ENCODE measurements at regions not wholly inside any gene's neighbourhood (a gene's known extent, or its start where the extent isn't known, plus 50 kb on each side); places are given as distances from the start of the nearest gene placed in this dataset.

DNA sequence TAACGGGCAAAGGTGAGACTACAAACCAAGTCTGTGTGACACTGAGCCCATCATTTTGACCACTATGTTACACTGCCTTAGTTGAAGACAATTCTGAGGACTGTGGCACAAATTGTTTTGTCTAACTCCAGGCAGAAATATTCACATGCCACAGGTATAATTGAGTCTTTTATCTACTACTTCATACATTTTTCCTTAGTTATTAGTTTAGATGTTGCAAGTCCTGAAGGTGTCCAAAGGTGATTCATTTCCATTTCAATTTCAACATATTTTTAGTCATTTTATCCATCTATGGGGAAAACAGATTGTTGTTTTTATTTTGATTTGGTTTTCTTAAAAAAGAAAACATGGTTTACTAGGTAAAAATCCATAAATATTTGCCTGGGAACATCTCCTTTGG, 341.7 kb upstream of the SMIM31 start:
- DNase-seq (ENCODE audit: low read depth) = no peak

DNA sequence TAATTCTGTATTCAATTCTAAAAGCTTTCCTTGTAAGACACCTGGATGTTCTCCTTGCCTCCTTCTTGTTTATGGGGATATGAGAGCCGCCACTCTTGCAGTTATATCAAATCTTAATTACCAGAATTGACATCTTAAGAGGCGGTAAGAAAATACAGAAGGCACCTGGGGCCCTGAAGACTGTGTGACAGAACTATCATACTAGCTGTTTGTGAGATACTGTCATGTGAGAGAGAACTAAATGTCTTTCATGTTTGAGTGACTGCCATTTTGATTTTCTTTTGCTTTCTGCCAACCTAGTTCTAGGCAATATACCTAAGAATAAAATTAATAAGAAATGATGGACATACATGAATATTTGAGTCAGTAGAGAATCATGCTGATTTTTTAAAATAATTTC, 340.2 kb upstream of the SMIM31 start:
- DNase-seq (ENCODE audit: low read depth) = no peak

DNA sequence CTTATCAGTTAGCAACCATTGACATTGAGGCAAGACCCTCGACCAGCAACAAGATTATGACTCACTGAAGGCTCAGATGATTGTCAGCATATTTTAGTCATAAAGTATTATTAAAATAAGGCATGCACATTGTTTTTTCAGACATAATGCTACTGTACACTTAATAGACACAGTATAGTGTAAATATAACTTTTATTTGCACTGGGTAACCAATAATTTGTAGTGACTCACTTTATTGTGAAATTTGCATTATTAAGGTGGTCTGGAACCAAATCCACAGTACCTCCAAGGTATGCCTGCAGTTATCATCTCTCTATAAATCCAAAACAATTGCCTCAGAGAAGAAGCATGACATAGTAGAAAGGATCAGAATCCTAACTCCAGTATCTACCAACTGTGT, 330.1 kb upstream of the SMIM31 start:
- no peak for DNase-seq (ENCODE audit: low read depth)

DNA sequence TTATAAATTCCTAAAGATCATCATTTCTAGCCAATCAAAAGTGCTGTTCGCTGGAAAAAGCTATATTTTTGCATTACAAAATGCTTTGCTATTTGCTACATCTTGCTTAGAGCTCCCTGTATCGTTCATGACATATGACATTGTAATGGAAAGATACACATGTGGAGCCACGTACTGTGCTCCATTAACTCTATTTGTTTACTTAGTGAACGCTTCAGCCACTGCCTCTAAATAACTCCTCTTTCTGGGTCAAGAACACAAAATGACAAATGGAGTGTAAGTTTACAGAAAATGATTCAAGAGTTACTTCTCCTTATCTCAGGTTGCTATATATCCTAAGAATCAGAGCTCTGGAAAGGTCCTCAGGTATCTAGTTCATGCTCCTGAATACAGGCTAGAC, 329.1 kb upstream of the SMIM31 start:
- no peak for DNase-seq (ENCODE audit: low read depth)

DNA sequence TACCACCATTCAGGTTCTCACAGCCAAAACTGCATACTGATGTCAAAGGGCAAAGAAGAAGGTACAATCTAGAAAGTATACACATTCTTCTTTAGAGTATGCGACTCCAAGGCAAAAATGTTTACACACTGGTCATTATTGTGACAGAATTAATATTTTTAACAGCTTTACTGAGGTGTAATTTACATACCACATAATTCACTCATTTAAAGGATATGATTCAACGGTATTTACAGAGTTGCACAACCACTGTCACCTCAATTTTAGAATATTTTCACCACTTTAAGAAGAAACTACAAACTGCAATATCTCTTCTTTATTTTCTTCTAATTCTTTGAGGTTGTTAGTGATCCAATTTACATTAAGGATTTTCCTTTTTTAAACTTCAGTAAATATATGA, 325.4 kb upstream of the SMIM31 start:
- no peak for DNase-seq (ENCODE audit: low read depth)

DNA sequence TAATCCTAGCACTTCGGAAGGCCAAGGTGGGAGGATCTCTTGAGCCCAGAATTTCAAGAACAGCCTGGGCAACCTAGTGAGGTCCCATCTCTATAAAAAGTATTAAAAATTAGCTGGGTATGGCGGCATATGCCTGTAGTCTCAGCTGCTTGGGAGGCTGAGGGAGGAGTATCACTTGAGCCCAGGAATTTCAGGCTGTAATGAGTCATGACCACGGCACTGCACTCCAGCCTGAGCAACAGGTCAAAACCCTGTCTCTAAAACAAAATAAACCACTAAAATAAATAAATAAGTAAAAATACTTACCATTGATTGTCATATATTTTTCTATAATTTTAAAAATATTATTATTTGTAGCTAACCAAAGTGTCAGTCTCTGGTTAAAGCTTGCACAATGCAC, 315.6 kb upstream of the SMIM31 start:
- DNase-seq (ENCODE audit: low read depth) = peak; percentile 6

DNA sequence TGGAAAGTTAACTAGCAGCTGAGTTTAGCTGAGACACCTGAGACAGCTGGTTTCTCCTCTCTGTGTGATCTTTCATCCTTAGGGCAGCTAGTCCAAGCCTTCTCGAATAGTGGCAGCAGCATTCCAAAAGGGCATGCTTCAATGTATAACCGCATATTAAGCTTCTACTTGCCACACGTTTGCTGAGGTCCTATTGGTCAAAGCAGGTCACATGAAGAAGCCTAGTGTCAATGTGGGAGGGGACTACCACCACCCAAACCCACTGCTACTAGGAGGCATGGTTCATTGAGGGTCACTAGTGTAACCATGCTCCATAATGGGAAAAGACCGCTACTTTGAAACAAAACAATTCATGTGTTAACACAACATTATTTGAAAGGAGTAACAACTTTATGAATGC, 314.9 kb upstream of the SMIM31 start:
- no peak for DNase-seq (ENCODE audit: low read depth)

DNA sequence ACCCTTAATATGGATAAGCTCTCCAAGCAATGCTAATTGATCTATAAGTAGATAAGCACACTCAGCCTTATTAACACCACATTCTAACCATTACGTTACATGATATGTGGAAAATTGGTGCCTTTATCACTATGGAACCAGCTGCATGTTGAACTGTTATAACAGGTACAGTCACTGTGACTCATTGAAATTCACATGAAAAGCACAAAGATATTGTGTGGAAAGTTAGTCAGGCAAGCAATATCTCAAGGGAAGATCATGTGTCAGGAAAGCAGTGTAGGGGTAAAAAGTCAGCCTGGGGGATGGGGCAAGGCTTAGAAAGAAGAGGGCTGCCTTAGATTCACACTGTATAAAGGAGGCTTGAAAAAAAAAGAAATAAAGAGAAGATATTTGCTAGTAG, 313.7 kb upstream of the SMIM31 start:
- DNase-seq (ENCODE audit: low read depth) = peak; percentile 71

DNA sequence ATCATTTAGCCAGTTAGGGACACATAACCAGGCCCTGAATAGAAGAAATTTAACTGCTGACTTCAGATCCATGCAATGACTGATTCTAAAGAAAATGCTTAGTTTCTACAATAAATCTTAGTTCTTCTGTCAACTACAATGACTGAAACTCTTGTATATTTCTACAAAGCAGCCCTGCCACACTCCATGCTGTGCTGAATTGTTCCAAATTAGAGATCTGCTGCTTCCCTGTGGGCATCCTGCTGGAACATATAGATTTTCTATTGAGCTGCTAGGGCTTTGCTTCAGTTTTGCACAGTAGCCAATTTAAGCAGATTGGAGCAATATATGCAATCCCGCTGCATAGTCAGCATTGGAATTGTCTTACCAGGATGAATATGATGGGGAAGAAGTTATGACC, 312.8 kb upstream of the SMIM31 start:
- DNase-seq (ENCODE audit: low read depth) = no peak

DNA sequence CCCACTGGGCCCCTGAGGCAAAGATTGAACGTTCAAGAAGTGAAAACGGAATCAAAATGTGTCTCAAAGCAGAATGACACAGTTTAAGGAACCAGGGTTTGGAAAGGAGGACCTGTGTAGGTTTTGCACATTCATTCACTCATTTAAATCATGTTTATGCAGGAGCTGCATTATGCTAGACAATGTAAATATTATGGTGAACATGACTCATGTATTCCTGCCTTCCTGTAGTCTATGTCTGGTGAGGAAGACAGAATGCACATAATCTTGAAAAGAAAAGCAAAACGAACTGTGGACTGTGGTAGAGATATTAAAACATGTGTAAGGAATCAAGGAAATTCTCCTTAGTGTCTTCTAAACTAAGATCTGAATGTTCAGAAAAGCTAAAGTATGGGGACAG, 311.8 kb upstream of the SMIM31 start:
- no peak for DNase-seq (ENCODE audit: low read depth)

DNA sequence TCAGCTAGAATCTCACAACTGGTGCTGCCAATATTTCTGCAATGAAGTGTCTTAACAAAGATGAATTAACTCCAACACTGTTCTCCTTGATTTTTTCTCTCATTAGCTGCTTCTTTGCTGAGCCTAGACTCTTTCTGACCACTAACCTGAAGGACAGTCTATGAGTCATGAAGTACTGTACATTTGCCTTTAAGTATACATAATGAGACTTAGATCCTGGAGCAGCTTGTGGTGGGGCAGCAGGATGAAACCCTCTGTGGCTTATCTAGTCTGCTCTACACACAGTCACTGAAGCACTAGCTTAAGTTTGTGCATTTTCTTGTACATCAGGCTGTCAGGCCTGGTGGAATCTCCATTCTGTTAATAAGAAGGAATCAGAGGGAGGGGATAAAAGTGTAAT, 307.4 kb upstream of the SMIM31 start:
- no peak for DNase-seq (ENCODE audit: low read depth)

DNA sequence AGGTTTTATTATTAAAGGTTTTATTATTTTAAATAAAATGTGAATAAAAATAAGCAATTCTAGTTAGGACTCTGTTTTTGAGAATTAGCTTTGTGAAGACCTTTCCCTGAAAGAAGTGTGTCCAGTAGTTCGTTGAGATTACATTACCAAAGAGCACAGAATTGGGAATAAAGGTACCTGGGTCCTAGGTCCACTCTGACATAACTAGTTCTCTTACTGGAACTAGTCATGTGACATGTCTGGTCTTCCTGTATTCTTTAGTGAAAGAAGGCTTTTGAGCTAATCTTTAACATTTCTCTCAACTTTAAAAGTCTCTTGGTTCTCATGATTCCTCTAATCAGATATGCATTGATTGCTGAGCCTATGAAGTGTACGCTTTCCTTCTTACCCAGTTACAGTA, 292.0 kb upstream of the SMIM31 start:
- DNase-seq (ENCODE audit: low read depth) = no peak

DNA sequence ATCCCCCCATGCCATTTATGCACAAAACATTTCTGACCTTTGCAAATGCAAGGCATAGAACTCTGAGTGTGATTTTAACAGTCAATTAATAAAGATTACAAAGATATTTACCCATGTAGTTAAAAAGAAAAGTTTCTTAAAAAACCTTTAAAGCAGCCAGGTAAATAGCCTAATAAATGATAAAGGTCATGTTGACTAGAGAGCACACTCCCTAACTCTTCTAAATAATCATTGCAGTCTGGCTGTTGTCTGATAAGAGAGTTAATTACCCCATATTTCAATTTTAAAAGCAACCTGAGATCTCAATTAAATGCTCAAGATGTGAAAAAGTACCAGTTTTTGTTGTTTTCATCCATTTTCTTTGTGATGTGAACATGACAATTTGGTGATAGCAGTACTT, 291.5 kb upstream of the SMIM31 start:
- DNase-seq (ENCODE audit: low read depth) = no peak

DNA sequence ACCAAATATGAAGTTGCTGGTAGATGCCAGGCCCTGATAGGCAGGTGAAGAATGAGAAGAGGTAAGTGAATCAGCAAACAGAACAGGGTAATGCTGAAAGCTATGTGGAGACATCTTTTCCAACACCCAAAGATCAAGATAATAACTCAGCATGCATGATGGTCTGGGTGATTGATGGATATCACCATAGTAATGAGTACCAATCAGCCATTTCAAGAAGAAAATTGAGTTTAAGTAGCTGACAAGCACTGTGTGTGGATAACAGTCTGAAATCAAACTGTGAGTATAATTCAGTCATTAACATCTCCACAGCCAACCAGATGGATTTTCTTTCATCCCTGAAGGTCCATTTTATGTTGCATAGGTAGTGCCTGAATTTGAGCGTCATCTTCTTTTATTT, 289.6 kb upstream of the SMIM31 start:
- no peak for DNase-seq (ENCODE audit: low read depth)

DNA sequence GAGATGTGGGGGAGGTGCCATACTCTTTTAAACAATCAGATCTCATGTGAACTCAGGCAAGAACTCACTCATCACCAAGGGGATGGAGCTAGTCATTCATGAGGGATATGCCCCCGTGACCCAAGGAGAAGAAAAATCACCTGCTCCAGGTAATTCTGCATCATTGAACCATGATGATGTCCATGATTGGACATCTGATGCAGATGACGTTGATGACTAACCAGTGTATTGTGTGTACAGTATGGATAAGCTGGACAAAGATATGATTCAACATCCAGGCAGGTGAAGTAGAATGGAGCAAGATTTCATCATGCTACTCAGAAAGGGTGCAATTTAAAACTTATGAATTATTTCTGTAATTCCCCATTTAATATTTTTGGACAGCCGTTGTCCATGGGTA, 286.4 kb upstream of the SMIM31 start:
- DNase-seq (ENCODE audit: low read depth) = no peak

DNA sequence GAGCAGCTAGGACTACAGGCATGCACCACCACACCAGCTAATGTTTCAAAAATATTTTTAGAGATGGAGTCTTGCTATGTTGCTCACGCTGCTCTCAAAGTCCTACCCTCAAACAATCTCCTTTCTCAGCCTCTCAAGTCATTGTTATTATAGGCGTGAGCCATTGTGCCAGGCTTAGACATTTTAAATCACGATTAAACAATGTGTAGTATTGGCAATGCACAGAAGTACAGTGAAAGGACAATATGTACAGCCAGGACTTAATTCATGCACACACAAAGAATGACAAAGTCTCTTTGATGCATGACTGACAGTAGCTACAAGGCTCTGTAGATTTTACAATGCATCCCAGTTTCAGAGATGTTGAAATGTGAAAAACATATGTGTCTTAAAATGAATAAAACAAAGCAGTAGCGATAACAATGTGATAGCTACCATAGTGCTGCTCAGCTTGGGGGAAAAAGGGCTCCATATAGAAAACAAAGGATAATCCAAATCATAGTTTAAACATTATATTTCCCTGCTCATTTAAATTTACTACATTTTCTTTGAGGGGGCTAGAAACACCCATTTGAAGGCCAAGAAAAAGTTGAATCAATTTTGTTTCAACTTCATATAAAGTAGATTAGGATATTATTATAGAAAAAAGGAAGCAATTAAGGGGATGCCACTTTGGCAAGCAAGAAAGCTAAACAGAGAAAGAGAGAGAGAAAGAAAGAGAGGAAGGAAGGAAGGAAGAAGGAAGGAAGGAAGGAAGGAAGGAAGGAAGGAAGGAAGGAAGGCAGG, 272.4 kb upstream of the SMIM31 start:
- DNase-seq (ENCODE audit: low read depth) = no peak

DNA sequence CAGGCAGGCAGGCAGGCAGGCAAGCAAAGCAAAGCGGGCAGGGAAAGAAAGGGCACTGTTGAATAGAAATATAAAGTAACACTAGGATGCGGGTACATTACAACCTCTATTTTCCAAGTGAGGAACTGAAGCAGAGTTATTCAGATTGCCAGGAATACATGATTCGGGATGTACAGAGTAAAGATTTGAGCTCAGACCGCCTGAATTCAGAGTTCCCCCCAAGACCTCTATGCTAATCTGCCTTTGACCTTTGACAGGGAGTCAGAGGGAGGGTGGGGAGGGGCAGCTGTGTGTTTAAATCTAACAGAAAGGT, 271.9 kb upstream of the SMIM31 start:
- DNase-seq (ENCODE audit: low read depth) = no peak

DNA sequence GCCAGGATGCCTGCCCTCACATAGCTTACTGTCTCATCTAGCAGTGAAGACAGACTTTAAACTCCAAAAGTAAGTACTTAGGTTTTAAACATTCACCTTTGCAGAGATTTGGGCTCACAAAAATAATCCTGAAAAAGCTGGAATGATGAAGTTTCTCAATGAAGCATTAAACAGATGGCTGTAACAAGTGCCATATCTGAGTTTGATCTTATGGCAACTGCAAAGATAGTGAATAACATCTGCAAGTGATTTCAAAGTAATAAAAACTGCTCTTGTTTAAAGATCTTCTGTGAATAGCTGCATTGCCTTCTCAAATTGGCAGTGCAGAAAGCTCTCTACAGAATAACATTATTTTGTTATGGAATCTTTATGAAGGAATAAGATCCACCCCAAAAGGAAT, 271.2 kb upstream of the SMIM31 start:
- no peak for DNase-seq (ENCODE audit: low read depth)

DNA sequence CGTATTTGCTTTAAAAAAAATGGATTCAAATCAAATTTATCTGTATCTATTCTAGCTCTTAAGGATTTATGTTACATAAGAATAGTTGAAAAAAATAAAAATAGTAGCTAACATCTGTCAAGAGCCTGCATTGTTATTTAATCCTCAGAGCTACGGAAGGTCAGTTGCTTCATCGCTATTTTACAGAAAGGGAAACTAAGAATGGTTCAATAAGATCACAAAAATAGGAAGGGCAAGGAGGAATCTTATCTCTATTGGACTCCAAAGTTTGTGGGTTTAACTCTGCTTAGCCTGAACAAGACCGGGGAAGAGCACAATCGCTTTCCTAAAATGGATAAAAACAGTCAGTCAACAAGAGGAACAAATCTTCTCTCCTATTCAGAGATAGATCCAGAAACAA, 270.2 kb upstream of the SMIM31 start:
- DNase-seq (ENCODE audit: low read depth) = no peak

DNA sequence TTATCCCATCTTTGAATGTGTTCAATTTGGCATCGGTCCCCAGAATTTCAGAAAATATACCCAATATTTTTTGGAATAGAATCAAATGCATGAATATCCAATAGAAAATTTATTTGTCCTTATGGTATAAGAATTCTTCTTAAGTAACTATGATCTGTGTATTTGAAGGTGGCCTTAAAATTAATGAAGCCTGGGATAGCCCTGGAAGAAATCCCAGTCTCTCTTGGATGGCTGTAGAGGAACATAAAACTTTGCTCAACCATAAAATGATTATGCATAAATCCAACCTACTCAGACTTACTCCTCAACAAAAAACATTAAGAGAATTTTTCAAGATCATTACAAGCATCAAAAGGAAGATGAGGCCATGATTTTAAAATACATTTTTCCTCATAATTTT, 269.4 kb upstream of the SMIM31 start:
- no peak for DNase-seq (ENCODE audit: low read depth)

DNA sequence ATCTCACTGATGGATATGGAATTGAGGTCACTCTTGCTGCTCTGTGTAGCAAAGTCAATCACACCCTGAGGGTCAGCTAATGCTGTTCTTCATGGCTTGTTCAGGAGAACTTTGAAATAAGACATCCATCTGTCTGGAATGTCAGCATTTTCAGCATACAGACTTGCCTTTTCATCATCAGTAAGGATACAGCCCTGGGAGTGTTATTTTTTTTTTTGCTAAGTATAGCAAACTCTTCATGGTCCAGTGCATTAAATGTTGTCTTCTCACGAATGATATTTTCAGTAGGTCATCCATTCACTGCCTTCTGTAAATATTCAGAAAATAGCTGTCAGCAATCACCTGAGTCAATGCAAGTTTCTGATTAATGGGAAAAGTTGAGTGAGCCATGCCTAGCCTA, 268.8 kb upstream of the SMIM31 start:
- no peak for DNase-seq (ENCODE audit: low read depth)

DNA sequence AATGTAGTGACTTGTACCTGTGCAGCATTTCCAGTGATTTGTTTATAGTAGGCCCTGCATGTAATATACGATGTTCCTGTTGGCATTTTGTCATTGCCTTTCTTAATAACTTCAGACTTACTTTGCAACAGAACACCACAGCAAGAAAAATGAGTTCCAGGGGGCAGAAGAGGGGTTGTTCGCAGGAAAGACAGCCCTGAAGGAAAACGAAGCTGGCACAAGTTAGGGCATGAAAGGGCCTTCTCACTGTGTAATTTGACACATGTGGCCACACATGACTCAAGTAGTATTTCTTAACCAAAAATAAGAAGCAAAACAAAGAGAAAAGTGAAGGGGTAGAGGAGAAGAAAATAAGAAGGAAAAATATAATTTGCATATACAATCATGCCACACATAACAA, 265.8 kb upstream of the SMIM31 start:
- DNase-seq (ENCODE audit: low read depth) = no peak

DNA sequence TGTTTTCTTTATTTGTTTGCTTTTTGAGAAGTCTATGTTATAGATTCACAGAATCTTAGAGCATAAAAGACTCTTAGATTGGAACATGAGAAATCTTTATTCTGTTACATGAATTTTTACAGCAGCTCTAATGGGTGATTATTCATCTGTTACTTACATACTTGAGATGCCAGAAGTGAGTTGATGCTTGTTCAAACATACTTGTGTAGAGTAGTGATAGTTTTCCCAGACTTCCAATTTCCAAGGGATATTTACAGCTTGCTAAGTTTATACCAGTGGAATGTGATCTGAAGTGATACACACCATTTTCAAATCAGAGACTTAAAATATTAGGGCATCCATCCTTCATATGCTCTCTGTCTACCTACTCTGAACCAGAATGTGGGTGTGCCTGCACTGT, 252.9 kb upstream of the SMIM31 start:
- DNase-seq (ENCODE audit: low read depth) = peak; percentile 16

DNA sequence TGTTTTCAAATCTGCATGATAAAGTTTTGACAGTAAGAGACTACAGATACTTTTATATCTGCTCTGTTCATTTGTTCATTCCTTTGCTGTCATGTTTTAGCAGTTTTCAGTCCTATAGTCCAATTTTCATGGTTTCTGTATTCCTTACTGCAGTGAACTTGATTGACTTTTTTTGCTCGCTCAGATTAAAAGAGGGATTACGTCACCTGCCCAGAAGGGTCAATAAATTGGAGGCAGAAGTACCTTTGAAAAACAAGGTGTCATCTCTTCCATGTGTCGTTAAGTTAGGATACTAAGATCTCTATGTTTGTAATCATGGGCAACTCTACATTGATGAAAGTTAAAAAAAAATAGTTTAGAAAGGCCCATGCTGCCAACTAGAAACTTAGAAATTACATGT, 250.1 kb upstream of the SMIM31 start:
- DNase-seq (ENCODE audit: low read depth) = no peak

DNA sequence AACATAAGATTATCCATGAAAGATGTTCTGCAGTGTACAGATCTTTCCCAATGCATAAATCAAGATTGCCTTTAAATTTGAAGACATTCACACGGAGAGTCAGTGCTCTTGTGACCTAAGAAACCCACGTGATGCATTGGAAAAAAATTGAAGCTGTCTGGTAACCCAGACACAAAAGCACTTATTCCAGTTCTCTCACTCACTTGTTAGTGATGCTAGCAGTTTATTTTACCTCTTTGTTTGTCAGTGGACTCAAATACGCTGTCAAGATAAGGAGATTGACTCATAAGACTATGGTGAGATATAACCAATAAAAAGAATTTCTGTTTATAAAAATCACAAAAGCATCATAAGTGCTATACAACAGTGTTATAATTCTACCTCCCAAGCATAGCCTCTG, 245.8 kb upstream of the SMIM31 start:
- DNase-seq (ENCODE audit: low read depth) = no peak

Data from stromal cell of bone marrow (primary cell).